Activated naive CD4-positive, alpha-beta T cell treated with anti-CD3 and anti-CD28 coated beads, Interleukin-2, amount 50 U/mL, for 24 hours (primary cell): ENCODE measurements at regions not wholly inside any gene's neighbourhood (a gene's known extent, or its start where the extent isn't known, plus 50 kb on each side); places are given as distances from the start of the nearest gene placed in this dataset.

Experiments used
- H3K27ac Mint-ChIP-seq: one replicate; pipeline ENCODE4 v1.8.0; 2021; ENCODE audit warnings: mild to moderate bottlenecking, mixed read lengths
- H3K27me3 Mint-ChIP-seq: one replicate; pipeline ENCODE4 v1.8.0; 2021; ENCODE audit warnings: mixed read lengths
- H3K36me3 Mint-ChIP-seq: one replicate; pipeline ENCODE4 v1.8.0; 2021; ENCODE audit warnings: mixed read lengths
- H3K4me1 Mint-ChIP-seq: one replicate; pipeline ENCODE4 v1.8.0; 2021; ENCODE audit warnings: mixed read lengths
- H3K4me3 Mint-ChIP-seq: one replicate; pipeline ENCODE4 v1.8.0; 2021; ENCODE audit warnings: mild to moderate bottlenecking, mixed read lengths
- H3K9me3 Mint-ChIP-seq: one replicate; pipeline ENCODE4 v1.8.0; 2021; ENCODE audit warnings: mixed read lengths

- no peaks in the 10 kb centered on the region for H3K4me1 Mint-ChIP-seq
- peaks cover 2% of the 10 kb centered on the region for H3K9me3 Mint-ChIP-seq
- H3K27ac Mint-ChIP-seq: no peak overlapping the region
- peaks cover 5% of the 10 kb centered on the region for H3K36me3 Mint-ChIP-seq
- no peaks in the 10 kb centered on the region for H3K27me3 Mint-ChIP-seq
- no peak overlapping the region for H3K4me3 Mint-ChIP-seq
Measured at GRCh38 chr1:83813576-83813975, 185.4 kb downstream of the TTLL7 start.

- Mint-ChIP-seq H3K9me3 (no peaks in the 10 kb centered on the region), H3K36me3 (peaks cover 2% of the 10 kb centered on the region), H3K27ac (no peak overlapping the region), H3K4me3 (no peak overlapping the region), H3K4me1 (no peaks in the 10 kb centered on the region), H3K27me3 (no peaks in the 10 kb centered on the region)
Measured at GRCh38 chr1:83810144-83810543, 188.8 kb downstream of the TTLL7 start.

GRCh38 chr1:83808536-83808935, 190.4 kb downstream of the TTLL7 start:
- Mint-ChIP-seq H3K9me3 (no peaks in the 10 kb centered on the region), H3K4me3 (no peak overlapping the region), H3K4me1 (no peaks in the 10 kb centered on the region), H3K27me3 (no peaks in the 10 kb centered on the region), H3K27ac (no peak overlapping the region), H3K36me3 (no peaks in the 10 kb centered on the region)

- Mint-ChIP-seq H3K27me3 (no peaks in the 10 kb centered on the region), H3K27ac (no peak overlapping the region), H3K4me1 (no peaks in the 10 kb centered on the region), H3K36me3 (no peaks in the 10 kb centered on the region), H3K4me3 (no peak overlapping the region), H3K9me3 (no peaks in the 10 kb centered on the region)
Measured at GRCh38 chr1:83807821-83808220, 191.1 kb downstream of the TTLL7 start.

GRCh38 chr1:83807231-83807630, 191.7 kb downstream of the TTLL7 start:
- H3K27ac Mint-ChIP-seq: no peak overlapping the region
- H3K4me3 Mint-ChIP-seq: no peak overlapping the region
- H3K27me3 Mint-ChIP-seq: no peaks in the 10 kb centered on the region
- H3K9me3 Mint-ChIP-seq: no peaks in the 10 kb centered on the region
- no peaks in the 10 kb centered on the region for H3K36me3 Mint-ChIP-seq
- no peaks in the 10 kb centered on the region for H3K4me1 Mint-ChIP-seq

GRCh38 chr1:83805921-83806320, 193.0 kb downstream of the TTLL7 start:
- H3K27me3 Mint-ChIP-seq: no peaks in the 10 kb centered on the region
- no peak overlapping the region for H3K4me3 Mint-ChIP-seq
- no peak overlapping the region for H3K27ac Mint-ChIP-seq
- H3K36me3 Mint-ChIP-seq: no peaks in the 10 kb centered on the region
- H3K4me1 Mint-ChIP-seq: no peaks in the 10 kb centered on the region
- no peaks in the 10 kb centered on the region for H3K9me3 Mint-ChIP-seq

GRCh38 chr1:83802460-83803152, 196.3 kb downstream of the TTLL7 start:
- Mint-ChIP-seq H3K4me3 (no peak overlapping the region), H3K9me3 (no peaks in the 10 kb centered on the region), H3K27me3 (no peaks in the 10 kb centered on the region), H3K4me1 (no peaks in the 10 kb centered on the region), H3K27ac (no peak overlapping the region), H3K36me3 (no peaks in the 10 kb centered on the region)

GRCh38 chr1:83802023-83802422, 196.9 kb downstream of the TTLL7 start:
- H3K27me3 Mint-ChIP-seq: no peaks in the 10 kb centered on the region
- H3K9me3 Mint-ChIP-seq: no peaks in the 10 kb centered on the region
- H3K36me3 Mint-ChIP-seq: no peaks in the 10 kb centered on the region

GRCh38 chr1:83800066-83800465, 198.9 kb downstream of the TTLL7 start:
- no peaks in the 10 kb centered on the region for H3K4me1 Mint-ChIP-seq
- no peaks in the 10 kb centered on the region for H3K9me3 Mint-ChIP-seq

More at GRCh38 chr1:83802023-83802422, 196.9 kb downstream of the TTLL7 start:
- Mint-ChIP-seq H3K27ac (no peak overlapping the region), H3K4me1 (no peaks in the 10 kb centered on the region), H3K4me3 (no peak overlapping the region)

GRCh38 chr1:83799594-83799993, 199.3 kb downstream of the TTLL7 start:
- no peaks in the 10 kb centered on the region for H3K27me3 Mint-ChIP-seq
- no peak overlapping the region for H3K4me3 Mint-ChIP-seq
- no peaks in the 10 kb centered on the region for H3K9me3 Mint-ChIP-seq
- H3K27ac Mint-ChIP-seq: no peak overlapping the region
- no peaks in the 10 kb centered on the region for H3K4me1 Mint-ChIP-seq
- H3K36me3 Mint-ChIP-seq: no peaks in the 10 kb centered on the region

More at GRCh38 chr1:83800066-83800465, 198.9 kb downstream of the TTLL7 start:
- Mint-ChIP-seq H3K36me3 (no peaks in the 10 kb centered on the region), H3K27me3 (no peaks in the 10 kb centered on the region), H3K27ac (no peak overlapping the region), H3K4me3 (no peak overlapping the region)

- no peak overlapping the region for H3K27ac Mint-ChIP-seq
- no peaks in the 10 kb centered on the region for H3K36me3 Mint-ChIP-seq
- H3K4me1 Mint-ChIP-seq: no peaks in the 10 kb centered on the region
- no peaks in the 10 kb centered on the region for H3K9me3 Mint-ChIP-seq
- no peaks in the 10 kb centered on the region for H3K27me3 Mint-ChIP-seq
- no peak overlapping the region for H3K4me3 Mint-ChIP-seq
Measured at GRCh38 chr1:83798965-83799364, 200.0 kb downstream of the TTLL7 start.

GRCh38 chr1:83796409-83796808, 202.5 kb downstream of the TTLL7 start:
- no peaks in the 10 kb centered on the region for H3K4me1 Mint-ChIP-seq
- peaks cover 2% of the 10 kb centered on the region for H3K36me3 Mint-ChIP-seq
- H3K9me3 Mint-ChIP-seq: no peaks in the 10 kb centered on the region
- no peaks in the 10 kb centered on the region for H3K27me3 Mint-ChIP-seq
- no peak overlapping the region for H3K4me3 Mint-ChIP-seq
- no peak overlapping the region for H3K27ac Mint-ChIP-seq

- Mint-ChIP-seq H3K4me3 (no peak overlapping the region), H3K27me3 (no peaks in the 10 kb centered on the region), H3K9me3 (no peaks in the 10 kb centered on the region), H3K27ac (no peak overlapping the region), H3K36me3 (peaks cover 4% of the 10 kb centered on the region), H3K4me1 (no peaks in the 10 kb centered on the region)
Measured at GRCh38 chr1:83794384-83794783, 204.5 kb downstream of the TTLL7 start.

- H3K9me3 Mint-ChIP-seq: no peaks in the 10 kb centered on the region
- H3K36me3 Mint-ChIP-seq: peaks cover 4% of the 10 kb centered on the region
- H3K4me1 Mint-ChIP-seq: no peaks in the 10 kb centered on the region
- no peak overlapping the region for H3K4me3 Mint-ChIP-seq
- no peaks in the 10 kb centered on the region for H3K27me3 Mint-ChIP-seq
- no peak overlapping the region for H3K27ac Mint-ChIP-seq
Measured at GRCh38 chr1:83791821-83792437, 207.0 kb downstream of the TTLL7 start.

GRCh38 chr1:83790446-83790845, 208.5 kb downstream of the TTLL7 start:
- Mint-ChIP-seq H3K4me1 (no peaks in the 10 kb centered on the region), H3K27ac (no peak overlapping the region), H3K9me3 (no peaks in the 10 kb centered on the region), H3K4me3 (no peak overlapping the region), H3K27me3 (no peaks in the 10 kb centered on the region), H3K36me3 (peaks cover 6% of the 10 kb centered on the region)

- no peak overlapping the region for H3K27ac Mint-ChIP-seq
- peaks cover 11% of the 10 kb centered on the region for H3K9me3 Mint-ChIP-seq
- no peaks in the 10 kb centered on the region for H3K4me1 Mint-ChIP-seq
- no peak overlapping the region for H3K4me3 Mint-ChIP-seq
- H3K27me3 Mint-ChIP-seq: no peaks in the 10 kb centered on the region
- peaks cover 10% of the 10 kb centered on the region for H3K36me3 Mint-ChIP-seq
Measured at GRCh38 chr1:83787246-83787998, 211.5 kb downstream of the TTLL7 start.
